ENCODE measurements at regions not wholly inside any gene's neighbourhood (a gene's known extent, or its start where the extent isn't known, plus 50 kb on each side); places are given as distances from the start of the nearest gene placed in this dataset.

DNA sequence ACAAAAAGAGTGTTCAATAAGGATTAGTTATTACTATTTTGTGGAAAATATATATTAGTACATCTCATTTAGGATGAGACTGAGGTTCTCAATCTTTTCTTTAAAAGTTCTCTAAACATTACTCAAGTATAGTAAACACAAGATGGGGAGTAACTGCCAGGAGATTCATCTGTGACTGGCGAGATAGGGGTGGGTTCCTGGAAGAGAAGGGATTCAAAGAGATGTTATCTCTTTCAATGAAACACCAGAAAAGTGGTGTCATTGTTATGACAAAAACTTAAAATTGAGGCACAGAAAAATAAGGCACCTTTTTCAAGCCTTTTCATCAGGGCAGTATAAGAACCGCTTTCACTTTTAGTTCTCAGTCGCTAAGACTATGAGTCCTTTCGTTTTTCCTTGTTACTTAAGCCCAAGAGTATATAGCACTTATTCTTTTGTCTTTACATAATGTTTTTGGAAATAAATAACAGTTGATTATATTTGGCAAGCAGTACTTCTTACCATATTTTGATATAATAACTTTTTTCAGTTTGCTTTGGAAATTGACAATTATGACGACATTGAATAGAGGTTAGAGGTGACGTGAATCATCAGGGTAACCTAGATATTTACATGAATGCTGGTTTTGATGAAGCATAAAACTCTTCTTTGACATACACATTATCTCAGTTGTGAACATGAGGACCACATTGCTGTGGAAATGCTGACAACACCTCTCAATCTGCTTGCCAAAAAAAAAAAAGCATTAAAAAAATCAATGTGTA is 393.9 kb upstream of the TCF4 start:
- no peak for ATAC-seq
- CTCF ChIA-PET, result no interaction called here
- H3K4me3 ChIP-seq, result no peak overlapping the region
- POLR2A ChIA-PET, result no interaction called here
- 45% methylated on average over 6 of the region's 6 CpGs for WGBS (ENCODE audit: missing lambda C conversion rate)
- FAIRE-seq, result no peak
- no peak overlapping the region for H3K27ac ChIP-seq
- no peaks in the 10 kb centered on the region for H3K4me1 ChIP-seq
- TF ChIP-seq SMC3 (IDR thresholded peaks at IDR 0.05) (no peak), TFCP2L1 (CRISPR knock-in tag; IDR thresholded peaks at IDR 0.05) (no peak), CBX8 (IDR thresholded peaks at IDR 0.05) (no peak), SREBF2 (IDR thresholded peaks at IDR 0.05) (no peak), HEYL (CRISPR knock-in tag; IDR thresholded peaks at IDR 0.05) (no peak), FOSL2 (IDR thresholded peaks at IDR 0.05) (no peak), FOSL2 (CRISPR knock-in tag; IDR thresholded peaks at IDR 0.05) (no peak), NPAS2 (CRISPR knock-in tag; IDR thresholded peaks at IDR 0.05; ENCODE audit: borderline replicate concordance) (no peak), RNF2 (IDR thresholded peaks at IDR 0.05; ENCODE audit: borderline replicate concordance, low read depth) (no peak), JUNB (IDR thresholded peaks at IDR 0.05) (no peak), ZNF302 (CRISPR knock-in tag; IDR thresholded peaks at IDR 0.05) (no peak), ZFP36 (IDR thresholded peaks at IDR 0.05; ENCODE audit: borderline replicate concordance, partially characterized antibody) (no peak), POLR2AphosphoS2 (conservative IDR thresholded peaks at IDR 0.05; ENCODE audit: low read length) (no peak), MAFK (IDR thresholded peaks at IDR 0.05; ENCODE audit: partially characterized antibody) (no peak)
- TF ChIP-seq, protein P1, sequence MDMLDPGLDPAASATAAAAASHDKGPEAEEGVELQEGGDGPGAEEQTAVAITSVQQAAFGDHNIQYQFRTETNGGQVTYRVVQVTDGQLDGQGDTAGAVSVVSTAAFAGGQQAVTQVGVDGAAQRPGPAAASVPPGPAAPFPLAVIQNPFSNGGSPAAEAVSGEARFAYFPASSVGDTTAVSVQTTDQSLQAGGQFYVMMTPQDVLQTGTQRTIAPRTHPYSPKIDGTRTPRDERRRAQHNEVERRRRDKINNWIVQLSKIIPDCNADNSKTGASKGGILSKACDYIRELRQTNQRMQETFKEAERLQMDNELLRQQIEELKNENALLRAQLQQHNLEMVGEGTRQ (IDR thresholded peaks at IDR 0.05), result no peak
- TF ChIP-seq, protein P2, sequence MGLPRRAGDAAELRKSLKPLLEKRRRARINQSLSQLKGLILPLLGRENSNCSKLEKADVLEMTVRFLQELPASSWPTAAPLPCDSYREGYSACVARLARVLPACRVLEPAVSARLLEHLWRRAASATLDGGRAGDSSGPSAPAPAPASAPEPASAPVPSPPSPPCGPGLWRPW (IDR thresholded peaks at IDR 0.05), result no peak
- TF ChIP-seq, protein P3, sequence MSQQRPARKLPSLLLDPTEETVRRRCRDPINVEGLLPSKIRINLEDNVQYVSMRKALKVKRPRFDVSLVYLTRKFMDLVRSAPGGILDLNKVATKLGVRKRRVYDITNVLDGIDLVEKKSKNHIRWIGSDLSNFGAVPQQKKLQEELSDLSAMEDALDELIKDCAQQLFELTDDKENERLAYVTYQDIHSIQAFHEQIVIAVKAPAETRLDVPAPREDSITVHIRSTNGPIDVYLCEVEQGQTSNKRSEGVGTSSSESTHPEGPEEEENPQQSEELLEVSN (IDR thresholded peaks at IDR 0.05; ENCODE audit: borderline replicate concordance, low read depth), result no peak
- TF ChIP-seq, protein P4, sequence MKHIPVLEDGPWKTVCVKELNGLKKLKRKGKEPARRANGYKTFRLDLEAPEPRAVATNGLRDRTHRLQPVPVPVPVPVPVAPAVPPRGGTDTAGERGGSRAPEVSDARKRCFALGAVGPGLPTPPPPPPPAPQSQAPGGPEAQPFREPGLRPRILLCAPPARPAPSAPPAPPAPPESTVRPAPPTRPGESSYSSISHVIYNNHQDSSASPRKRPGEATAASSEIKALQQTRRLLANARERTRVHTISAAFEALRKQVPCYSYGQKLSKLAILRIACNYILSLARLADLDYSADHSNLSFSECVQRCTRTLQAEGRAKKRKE (CRISPR knock-in tag; IDR thresholded peaks at IDR 0.05; ENCODE audit: low read depth), result no peak
- TF ChIP-seq, protein P5, sequence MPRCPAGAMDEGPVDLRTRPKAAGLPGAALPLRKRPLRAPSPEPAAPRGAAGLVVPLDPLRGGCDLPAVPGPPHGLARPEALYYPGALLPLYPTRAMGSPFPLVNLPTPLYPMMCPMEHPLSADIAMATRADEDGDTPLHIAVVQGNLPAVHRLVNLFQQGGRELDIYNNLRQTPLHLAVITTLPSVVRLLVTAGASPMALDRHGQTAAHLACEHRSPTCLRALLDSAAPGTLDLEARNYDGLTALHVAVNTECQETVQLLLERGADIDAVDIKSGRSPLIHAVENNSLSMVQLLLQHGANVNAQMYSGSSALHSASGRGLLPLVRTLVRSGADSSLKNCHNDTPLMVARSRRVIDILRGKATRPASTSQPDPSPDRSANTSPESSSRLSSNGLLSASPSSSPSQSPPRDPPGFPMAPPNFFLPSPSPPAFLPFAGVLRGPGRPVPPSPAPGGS (IDR thresholded peaks at IDR 0.05), result no peak
- DNase-seq (ENCODE audit: low read depth in 1 of 2, low spot score in 1 of 2), result no peak
- peak overlapping the region; percentile 32; the same call in 1 of the 3 replicates for H3K4me2 ChIP-seq
- 0 out of 3 replicates have a peak, but pooled peaks cover 4% of the 10 kb centered on the region for H3K9me3 ChIP-seq

DNA sequence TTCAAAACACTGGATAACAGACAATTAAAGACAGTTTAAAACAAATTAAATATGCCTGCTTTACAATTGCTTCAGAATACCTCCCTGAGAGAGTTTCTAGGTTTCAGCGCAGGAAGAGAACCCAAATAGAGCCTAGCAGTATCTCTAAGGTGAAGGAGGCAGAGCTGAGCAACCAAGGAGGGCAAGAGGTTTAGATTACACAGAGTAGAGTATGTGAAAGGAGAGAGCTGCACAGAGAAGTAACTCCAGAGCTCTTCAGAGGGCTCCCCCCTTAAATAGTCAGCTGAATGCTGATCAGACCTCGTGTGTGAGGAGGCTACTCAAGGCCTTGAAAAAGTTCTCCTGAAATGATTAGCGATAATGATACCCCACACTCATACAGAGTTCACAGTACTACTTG is 386.5 kb upstream of the TCF4 start:
- ChIA-PET CTCF (no interaction called here), POLR2A (no interaction called here)
- H3K4me1 ChIP-seq, result no peaks in the 10 kb centered on the region
- H3K4me3 ChIP-seq, result no peak overlapping the region
- no peak for TF ChIP-seq EHF (CRISPR knock-in tag; IDR thresholded peaks at IDR 0.05)
- TF ChIP-seq, protein P6, sequence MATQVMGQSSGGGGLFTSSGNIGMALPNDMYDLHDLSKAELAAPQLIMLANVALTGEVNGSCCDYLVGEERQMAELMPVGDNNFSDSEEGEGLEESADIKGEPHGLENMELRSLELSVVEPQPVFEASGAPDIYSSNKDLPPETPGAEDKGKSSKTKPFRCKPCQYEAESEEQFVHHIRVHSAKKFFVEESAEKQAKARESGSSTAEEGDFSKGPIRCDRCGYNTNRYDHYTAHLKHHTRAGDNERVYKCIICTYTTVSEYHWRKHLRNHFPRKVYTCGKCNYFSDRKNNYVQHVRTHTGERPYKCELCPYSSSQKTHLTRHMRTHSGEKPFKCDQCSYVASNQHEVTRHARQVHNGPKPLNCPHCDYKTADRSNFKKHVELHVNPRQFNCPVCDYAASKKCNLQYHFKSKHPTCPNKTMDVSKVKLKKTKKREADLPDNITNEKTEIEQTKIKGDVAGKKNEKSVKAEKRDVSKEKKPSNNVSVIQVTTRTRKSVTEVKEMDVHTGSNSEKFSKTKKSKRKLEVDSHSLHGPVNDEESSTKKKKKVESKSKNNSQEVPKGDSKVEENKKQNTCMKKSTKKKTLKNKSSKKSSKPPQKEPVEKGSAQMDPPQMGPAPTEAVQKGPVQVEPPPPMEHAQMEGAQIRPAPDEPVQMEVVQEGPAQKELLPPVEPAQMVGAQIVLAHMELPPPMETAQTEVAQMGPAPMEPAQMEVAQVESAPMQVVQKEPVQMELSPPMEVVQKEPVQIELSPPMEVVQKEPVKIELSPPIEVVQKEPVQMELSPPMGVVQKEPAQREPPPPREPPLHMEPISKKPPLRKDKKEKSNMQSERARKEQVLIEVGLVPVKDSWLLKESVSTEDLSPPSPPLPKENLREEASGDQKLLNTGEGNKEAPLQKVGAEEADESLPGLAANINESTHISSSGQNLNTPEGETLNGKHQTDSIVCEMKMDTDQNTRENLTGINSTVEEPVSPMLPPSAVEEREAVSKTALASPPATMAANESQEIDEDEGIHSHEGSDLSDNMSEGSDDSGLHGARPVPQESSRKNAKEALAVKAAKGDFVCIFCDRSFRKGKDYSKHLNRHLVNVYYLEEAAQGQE (IDR thresholded peaks at IDR 0.05), result no peak
- TF ChIP-seq, protein P7, sequence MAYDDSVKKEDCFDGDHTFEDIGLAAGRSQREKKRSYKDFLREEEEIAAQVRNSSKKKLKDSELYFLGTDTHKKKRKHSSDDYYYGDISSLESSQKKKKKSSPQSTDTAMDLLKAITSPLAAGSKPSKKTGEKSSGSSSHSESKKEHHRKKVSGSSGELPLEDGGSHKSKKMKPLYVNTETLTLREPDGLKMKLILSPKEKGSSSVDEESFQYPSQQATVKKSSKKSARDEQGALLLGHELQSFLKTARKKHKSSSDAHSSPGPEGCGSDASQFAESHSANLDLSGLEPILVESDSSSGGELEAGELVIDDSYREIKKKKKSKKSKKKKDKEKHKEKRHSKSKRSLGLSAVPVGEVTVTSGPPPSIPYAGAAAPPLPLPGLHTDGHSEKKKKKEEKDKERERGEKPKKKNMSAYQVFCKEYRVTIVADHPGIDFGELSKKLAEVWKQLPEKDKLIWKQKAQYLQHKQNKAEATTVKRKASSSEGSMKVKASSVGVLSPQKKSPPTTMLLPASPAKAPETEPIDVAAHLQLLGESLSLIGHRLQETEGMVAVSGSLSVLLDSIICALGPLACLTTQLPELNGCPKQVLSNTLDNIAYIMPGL (CRISPR knock-in tag; IDR thresholded peaks at IDR 0.05; ENCODE audit: borderline replicate concordance), result no peak
- no peak for TF ChIP-seq NR3C1 (IDR thresholded peaks at IDR 0.05)
- no peak for TF ChIP-seq NPAS2 (CRISPR knock-in tag; IDR thresholded peaks at IDR 0.05; ENCODE audit: borderline replicate concordance)
- TF ChIP-seq, protein P3 (IDR thresholded peaks at IDR 0.05; ENCODE audit: borderline replicate concordance, low read depth), result no peak
- no peak for TF ChIP-seq TFCP2L1 (CRISPR knock-in tag; IDR thresholded peaks at IDR 0.05)
- no peak for TF ChIP-seq HEYL (CRISPR knock-in tag; IDR thresholded peaks at IDR 0.05)
- TF ChIP-seq MAZ (IDR thresholded peaks at IDR 0.05; ENCODE audit: borderline replicate concordance, low read depth, low read length), result no peak
- no peak for TF ChIP-seq EHMT2 (IDR thresholded peaks at IDR 0.05; ENCODE audit: low read depth)
- TF ChIP-seq TP53 (CRISPR knock-in tag; IDR thresholded peaks at IDR 0.05), result no peak
- TF ChIP-seq GATA3 (IDR thresholded peaks at IDR 0.05; ENCODE audit: borderline replicate concordance), result no peak
- no peak overlapping the region for H3K27ac ChIP-seq
- no peak overlapping the region for H3K4me2 ChIP-seq
- no peak for ATAC-seq
- no peak for FAIRE-seq
- WGBS (ENCODE audit: missing lambda C conversion rate), result 20% methylated on average over 3 of the region's 3 CpGs
- DNase-seq (ENCODE audit: low read depth in 1 of 2, low spot score in 1 of 2), result no peak
- no peaks in the 10 kb centered on the region for H3K9me3 ChIP-seq
